H1 (cell line): ENCODE measurements at regions not wholly inside any gene's neighbourhood (a gene's known extent, or its start where the extent isn't known, plus 50 kb on each side); places are given as distances from the start of the nearest gene placed in this dataset.

Experiments used
- CBX5 ChIP-seq: fragments of 300-800, 300-1000 bp; sonication (generic); IDR thresholded peaks from 2 replicates; pipeline ENCODE4 v1.7.1; 2016; ENCODE audit warnings: antibody characterized with exemption, low read length, low read depth
- FOSL1 ChIP-seq: IDR thresholded peaks from 2 replicates; pipeline ENCODE4 v1.6.1; 2011; ENCODE audit warnings: mild to moderate bottlenecking, low read depth, low read length, moderate library complexity; ENCODE audit not compliant: insufficient read depth
- GABPA ChIP-seq: IDR thresholded peaks from 2 replicates; pipeline ENCODE4 v1.6.1; 2011; ENCODE audit warnings: mild to moderate bottlenecking, low read length, moderate library complexity, borderline replicate concordance; ENCODE audit not compliant: insufficient read depth
- KDM1A ChIP-seq: fragments of 200-600, 300-600 bp; sonication (generic); IDR thresholded peaks from 2 replicates; pipeline ENCODE4 v1.7.1; 2016; ENCODE audit warnings: mild to moderate bottlenecking, low read length, borderline replicate concordance
- MAFK ChIP-seq: IDR thresholded peaks from 2 replicates; pipeline ENCODE4 v1.6.1; 2012; ENCODE audit warnings: low read depth, mild to moderate bottlenecking, improper control_type of control experiment, low read length
- NANOG ChIP-seq: IDR thresholded peaks from 2 replicates; pipeline ENCODE4 v1.6.1; 2011; ENCODE audit warnings: low read length, low read depth, mild to moderate bottlenecking, inconsistent platforms; ENCODE audit not compliant: insufficient read depth, poor library complexity, severe bottlenecking
- RAD21 ChIP-seq, 2 experiments: IDR thresholded peaks in 1 of 2; conservative IDR thresholded peaks in 1 of 2; 2 replicates each; pipeline ENCODE4 v1.6.1; 2011; ENCODE audit warnings: low read depth in 2 of 2, low read length in 2 of 2, improper control_type of control experiment in 1 of 2, inconsistent platforms in 1 of 2, mild to moderate bottlenecking in 1 of 2, moderate library complexity in 1 of 2
- TAF1 ChIP-seq: IDR thresholded peaks from 2 replicates; pipeline ENCODE4 v1.6.1; 2011; ENCODE audit warnings: mild to moderate bottlenecking, low read depth, low read length
- TBP ChIP-seq: IDR thresholded peaks from 2 replicates; pipeline ENCODE4 v1.6.1; 2011; ENCODE audit warnings: low read depth, low read length, improper control_type of control experiment
- ZNF274 ChIP-seq: IDR thresholded peaks from 2 replicates; pipeline ENCODE4 v1.7.0; 2012; ENCODE audit warnings: low read length, borderline replicate concordance; ENCODE audit errors: extremely low read depth
- TF ChIP-seq, protein P1 (sequence below): fragments of 300-600 bp; sonication (generic); IDR thresholded peaks from 2 replicates; pipeline ENCODE4 v1.7.1; 2012; ENCODE audit warnings: low read length, moderate library complexity, mild to moderate bottlenecking, inconsistent platforms; ENCODE audit not compliant: insufficient replicate concordance

DNA sequence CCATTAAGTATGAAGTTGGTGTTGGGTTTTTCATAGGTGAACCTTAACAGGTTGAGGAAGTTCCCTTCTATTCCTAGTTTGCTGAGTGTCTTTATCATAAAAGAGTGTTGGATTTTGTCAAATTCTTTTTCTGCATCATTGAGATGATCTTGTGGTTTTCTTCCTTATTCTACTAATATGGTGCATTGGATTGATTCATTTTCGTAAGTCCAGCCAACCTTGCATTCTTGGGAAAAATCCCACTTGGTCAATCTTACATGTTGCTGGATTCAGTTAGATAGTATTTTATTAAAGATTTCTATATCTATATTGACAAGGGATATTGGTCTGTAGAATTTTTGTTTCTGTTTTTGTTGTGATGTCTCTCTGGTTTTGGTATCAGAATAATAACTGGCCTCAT is 83.7 kb upstream of the C15orf39 start (continued):
- TF ChIP-seq, protein P1, sequence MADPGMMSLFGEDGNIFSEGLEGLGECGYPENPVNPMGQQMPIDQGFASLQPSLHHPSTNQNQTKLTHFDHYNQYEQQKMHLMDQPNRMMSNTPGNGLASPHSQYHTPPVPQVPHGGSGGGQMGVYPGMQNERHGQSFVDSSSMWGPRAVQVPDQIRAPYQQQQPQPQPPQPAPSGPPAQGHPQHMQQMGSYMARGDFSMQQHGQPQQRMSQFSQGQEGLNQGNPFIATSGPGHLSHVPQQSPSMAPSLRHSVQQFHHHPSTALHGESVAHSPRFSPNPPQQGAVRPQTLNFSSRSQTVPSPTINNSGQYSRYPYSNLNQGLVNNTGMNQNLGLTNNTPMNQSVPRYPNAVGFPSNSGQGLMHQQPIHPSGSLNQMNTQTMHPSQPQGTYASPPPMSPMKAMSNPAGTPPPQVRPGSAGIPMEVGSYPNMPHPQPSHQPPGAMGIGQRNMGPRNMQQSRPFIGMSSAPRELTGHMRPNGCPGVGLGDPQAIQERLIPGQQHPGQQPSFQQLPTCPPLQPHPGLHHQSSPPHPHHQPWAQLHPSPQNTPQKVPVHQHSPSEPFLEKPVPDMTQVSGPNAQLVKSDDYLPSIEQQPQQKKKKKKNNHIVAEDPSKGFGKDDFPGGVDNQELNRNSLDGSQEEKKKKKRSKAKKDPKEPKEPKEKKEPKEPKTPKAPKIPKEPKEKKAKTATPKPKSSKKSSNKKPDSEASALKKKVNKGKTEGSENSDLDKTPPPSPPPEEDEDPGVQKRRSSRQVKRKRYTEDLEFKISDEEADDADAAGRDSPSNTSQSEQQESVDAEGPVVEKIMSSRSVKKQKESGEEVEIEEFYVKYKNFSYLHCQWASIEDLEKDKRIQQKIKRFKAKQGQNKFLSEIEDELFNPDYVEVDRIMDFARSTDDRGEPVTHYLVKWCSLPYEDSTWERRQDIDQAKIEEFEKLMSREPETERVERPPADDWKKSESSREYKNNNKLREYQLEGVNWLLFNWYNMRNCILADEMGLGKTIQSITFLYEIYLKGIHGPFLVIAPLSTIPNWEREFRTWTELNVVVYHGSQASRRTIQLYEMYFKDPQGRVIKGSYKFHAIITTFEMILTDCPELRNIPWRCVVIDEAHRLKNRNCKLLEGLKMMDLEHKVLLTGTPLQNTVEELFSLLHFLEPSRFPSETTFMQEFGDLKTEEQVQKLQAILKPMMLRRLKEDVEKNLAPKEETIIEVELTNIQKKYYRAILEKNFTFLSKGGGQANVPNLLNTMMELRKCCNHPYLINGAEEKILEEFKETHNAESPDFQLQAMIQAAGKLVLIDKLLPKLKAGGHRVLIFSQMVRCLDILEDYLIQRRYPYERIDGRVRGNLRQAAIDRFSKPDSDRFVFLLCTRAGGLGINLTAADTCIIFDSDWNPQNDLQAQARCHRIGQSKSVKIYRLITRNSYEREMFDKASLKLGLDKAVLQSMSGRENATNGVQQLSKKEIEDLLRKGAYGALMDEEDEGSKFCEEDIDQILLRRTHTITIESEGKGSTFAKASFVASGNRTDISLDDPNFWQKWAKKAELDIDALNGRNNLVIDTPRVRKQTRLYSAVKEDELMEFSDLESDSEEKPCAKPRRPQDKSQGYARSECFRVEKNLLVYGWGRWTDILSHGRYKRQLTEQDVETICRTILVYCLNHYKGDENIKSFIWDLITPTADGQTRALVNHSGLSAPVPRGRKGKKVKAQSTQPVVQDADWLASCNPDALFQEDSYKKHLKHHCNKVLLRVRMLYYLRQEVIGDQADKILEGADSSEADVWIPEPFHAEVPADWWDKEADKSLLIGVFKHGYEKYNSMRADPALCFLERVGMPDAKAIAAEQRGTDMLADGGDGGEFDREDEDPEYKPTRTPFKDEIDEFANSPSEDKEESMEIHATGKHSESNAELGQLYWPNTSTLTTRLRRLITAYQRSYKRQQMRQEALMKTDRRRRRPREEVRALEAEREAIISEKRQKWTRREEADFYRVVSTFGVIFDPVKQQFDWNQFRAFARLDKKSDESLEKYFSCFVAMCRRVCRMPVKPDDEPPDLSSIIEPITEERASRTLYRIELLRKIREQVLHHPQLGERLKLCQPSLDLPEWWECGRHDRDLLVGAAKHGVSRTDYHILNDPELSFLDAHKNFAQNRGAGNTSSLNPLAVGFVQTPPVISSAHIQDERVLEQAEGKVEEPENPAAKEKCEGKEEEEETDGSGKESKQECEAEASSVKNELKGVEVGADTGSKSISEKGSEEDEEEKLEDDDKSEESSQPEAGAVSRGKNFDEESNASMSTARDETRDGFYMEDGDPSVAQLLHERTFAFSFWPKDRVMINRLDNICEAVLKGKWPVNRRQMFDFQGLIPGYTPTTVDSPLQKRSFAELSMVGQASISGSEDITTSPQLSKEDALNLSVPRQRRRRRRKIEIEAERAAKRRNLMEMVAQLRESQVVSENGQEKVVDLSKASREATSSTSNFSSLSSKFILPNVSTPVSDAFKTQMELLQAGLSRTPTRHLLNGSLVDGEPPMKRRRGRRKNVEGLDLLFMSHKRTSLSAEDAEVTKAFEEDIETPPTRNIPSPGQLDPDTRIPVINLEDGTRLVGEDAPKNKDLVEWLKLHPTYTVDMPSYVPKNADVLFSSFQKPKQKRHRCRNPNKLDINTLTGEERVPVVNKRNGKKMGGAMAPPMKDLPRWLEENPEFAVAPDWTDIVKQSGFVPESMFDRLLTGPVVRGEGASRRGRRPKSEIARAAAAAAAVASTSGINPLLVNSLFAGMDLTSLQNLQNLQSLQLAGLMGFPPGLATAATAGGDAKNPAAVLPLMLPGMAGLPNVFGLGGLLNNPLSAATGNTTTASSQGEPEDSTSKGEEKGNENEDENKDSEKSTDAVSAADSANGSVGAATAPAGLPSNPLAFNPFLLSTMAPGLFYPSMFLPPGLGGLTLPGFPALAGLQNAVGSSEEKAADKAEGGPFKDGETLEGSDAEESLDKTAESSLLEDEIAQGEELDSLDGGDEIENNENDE, result no peak
- TF ChIP-seq FOSL1 (no peak), TBP (no peak), TAF1 (no peak), RAD21 (IDR thresholded peaks at IDR 0.05 in 1 of 2, conservative IDR thresholded peaks at IDR 0.05 in 1 of 2; ENCODE audit: low read depth in 2 of 2, low read length in 2 of 2) (no peak), GABPA (no peak), MAFK (no peak), NANOG (no peak), CBX5 (no peak), ZNF274 (no peak), KDM1A (no peak)
